ENCODE measurements at regions not wholly inside any gene's neighbourhood (a gene's known extent, or its start where the extent isn't known, plus 50 kb on each side); places are given as distances from the start of the nearest gene placed in this dataset.
"Not testable (repeated sequence)": the region's sequence is repeated elsewhere in the genome, so short reads cannot be mapped to it uniquely, and the experiment has no call there.

DNA sequence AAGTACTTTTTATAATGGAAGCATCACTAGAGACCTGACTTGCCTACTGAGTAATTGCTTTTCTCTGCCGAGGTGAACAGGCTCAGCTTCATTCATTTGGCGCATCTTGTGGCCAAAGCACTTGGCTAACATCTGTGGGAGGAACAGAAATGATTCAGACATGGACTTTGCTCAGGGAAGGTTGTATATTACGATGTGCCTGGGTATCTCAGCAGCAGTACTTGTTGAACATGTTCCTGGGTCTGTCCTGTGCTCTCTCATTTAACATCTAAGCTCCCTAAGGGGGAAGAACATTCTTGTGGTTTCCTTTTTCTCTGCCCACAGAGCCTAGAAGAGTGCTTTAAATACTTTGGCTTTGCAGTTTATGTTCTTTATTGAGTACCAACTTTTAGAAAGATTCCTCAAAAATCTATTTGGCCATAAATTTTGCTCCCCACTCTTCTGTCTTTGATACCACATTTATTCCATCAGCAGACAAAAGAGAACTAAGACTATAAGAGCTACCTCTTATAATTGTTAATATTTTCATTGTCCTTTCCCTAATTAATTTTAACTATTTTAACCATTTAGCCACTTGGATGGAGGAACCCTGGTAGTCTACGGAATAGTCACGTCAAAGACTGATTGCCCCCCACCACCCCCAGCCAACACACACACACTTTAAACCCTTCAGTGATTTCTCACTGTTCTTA is 101.2 kb upstream of the EGLN3 start:
- Histone ChIP-seq H3K27me3 (ENCODE audit: control insufficient read depth, insufficient read depth) (no peaks in the 10 kb centered on the region), H3K4me1 (ENCODE audit: control insufficient read depth, insufficient read depth, low read length) (no peaks in the 10 kb centered on the region), H3K4me3 (ENCODE audit: low read length) (no peak overlapping the region), H3K9me3 (ENCODE audit: control insufficient read depth, low read length) (no peaks in the 10 kb centered on the region), H3K27ac (ENCODE audit: low read length) (no peak overlapping the region)
- 78% methylated on average over 5 of the region's 5 CpGs for WGBS
- intact Hi-C loops (cut with DNase I) = no loop called here
- ATAC-seq = no peak
- no peak for DNase-seq

DNA sequence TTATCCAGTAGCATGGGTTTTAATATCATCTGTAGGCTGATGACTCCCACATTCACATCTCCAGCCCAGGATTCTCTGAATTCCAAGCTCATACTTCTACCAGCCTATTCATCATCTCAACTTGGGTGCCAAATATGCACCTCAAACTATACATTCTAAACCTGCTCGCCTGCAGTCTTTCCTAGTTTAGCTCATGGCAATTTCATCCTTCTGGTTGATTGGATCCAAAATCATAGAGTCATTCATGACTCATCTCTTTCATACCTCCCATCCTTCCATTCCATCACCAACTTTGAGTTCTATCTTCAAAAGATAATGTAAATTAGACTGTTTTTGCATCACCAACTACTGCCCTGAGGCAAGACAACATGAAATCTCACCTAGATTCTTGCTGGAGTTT is 99.7 kb upstream of the EGLN3 start:
- Histone ChIP-seq H3K4me3 (ENCODE audit: low read length) (no peak overlapping the region), H3K4me1 (ENCODE audit: control insufficient read depth, insufficient read depth, low read length) (no peaks in the 10 kb centered on the region), H3K9me3 (ENCODE audit: control insufficient read depth, low read length) (no peaks in the 10 kb centered on the region), H3K27me3 (ENCODE audit: control insufficient read depth, insufficient read depth) (no peaks in the 10 kb centered on the region), H3K27ac (ENCODE audit: low read length) (no peak overlapping the region)
- no peak for DNase-seq
- ATAC-seq = no peak
- intact Hi-C loops (cut with DNase I) = no loop called here
- WGBS = 97% methylated on average over 1 of the region's 1 CpG

DNA sequence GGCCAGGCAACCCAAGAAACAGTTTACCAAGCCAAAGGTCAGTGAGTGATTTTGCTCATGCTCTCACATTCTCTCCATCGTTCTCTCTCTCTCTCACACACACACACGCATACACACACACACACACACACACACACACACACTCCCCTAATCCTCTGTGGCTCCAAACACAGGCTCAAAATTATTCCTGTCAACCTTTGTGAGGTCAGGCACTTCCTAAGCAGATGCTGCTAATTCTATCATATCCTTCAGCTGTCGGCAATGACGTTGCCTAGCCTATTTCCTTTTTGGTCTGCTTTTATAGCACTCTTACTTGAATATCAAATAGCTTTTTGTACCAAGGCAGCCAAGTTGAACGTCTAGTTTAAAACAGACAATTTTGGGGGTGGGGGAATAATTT is 98.9 kb upstream of the EGLN3 start:
- no peak overlapping the region for H3K27ac ChIP-seq (ENCODE audit: low read length)
- no peak overlapping the region for H3K4me3 ChIP-seq (ENCODE audit: low read length)
- H3K9me3 ChIP-seq (ENCODE audit: control insufficient read depth, low read length) = no peaks in the 10 kb centered on the region
- no peaks in the 10 kb centered on the region for H3K27me3 ChIP-seq (ENCODE audit: control insufficient read depth, insufficient read depth)
- DNase-seq (no peak), ATAC-seq (no peak)
- H3K4me1 ChIP-seq (ENCODE audit: control insufficient read depth, insufficient read depth, low read length) = no peaks in the 10 kb centered on the region
- WGBS = 38% methylated on average over 5 of the region's 5 CpGs
- intact Hi-C loops (cut with DNase I) = no loop called here

DNA sequence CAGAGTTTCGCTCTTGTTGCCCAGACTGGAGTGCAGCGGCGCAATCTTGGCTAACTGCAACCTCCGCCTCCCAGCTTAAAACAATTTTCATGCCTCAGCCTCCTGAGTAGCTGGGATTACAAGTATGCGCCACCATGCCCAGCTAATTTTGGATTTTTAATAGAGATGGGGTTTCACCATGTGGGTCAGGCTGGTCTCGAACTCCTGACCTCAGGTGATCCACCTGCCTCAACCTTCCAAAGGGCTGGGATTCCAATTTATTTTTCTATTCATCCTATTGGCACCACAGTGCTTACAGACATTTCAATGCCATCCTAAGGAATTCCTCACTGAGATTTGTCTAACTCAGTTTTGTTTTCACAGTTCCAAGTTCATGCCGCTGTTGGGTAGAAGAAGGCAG is 98.3 kb upstream of the EGLN3 start:
- H3K27me3 ChIP-seq (ENCODE audit: control insufficient read depth, insufficient read depth); H3K4me1 ChIP-seq (ENCODE audit: control insufficient read depth, insufficient read depth, low read length); intact Hi-C loops (cut with DNase I); H3K4me3 ChIP-seq (ENCODE audit: low read length); H3K9me3 ChIP-seq (ENCODE audit: control insufficient read depth, low read length); DNase-seq; H3K27ac ChIP-seq (ENCODE audit: low read length); ATAC-seq: not testable (repeated sequence)
- 98% methylated on average over 7 of the region's 7 CpGs for WGBS

DNA sequence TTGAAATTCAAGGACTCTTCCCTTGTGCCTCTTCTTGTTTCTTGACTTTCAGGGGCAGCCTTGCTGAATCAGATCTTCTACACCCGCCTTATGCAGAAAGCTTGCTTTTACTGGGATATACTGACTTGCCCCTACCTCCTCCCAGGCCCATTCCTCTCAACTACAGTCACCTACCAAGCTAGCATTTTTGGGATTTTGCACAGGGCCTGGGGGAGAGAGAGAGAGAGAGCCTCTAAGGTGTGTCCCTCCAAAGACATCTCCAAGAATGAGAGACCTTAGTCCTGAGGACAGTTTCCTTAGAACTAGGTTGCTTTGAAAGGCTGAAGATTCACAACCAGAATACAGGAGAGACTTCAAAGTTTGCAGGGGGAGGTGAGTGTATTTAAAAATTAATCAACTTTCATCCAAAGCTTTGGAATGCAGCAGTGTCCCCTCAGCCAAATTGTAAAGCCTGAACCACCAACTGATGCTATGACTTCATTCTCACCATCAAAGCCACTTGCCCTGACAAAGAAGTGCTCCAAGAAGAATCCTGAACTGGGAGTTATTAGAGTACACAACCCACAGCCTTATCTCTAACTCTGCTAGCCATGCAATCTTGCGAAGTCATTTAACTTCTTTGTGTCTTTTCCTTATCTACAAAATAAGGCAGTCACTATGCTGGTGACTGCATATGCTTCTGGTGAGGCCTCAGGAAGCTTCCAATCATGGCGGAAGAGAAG is 96.1 kb upstream of the EGLN3 start:
- DNase-seq = no peak
- ATAC-seq = no peak
- intact Hi-C loops (cut with DNase I) = no loop called here

DNA sequence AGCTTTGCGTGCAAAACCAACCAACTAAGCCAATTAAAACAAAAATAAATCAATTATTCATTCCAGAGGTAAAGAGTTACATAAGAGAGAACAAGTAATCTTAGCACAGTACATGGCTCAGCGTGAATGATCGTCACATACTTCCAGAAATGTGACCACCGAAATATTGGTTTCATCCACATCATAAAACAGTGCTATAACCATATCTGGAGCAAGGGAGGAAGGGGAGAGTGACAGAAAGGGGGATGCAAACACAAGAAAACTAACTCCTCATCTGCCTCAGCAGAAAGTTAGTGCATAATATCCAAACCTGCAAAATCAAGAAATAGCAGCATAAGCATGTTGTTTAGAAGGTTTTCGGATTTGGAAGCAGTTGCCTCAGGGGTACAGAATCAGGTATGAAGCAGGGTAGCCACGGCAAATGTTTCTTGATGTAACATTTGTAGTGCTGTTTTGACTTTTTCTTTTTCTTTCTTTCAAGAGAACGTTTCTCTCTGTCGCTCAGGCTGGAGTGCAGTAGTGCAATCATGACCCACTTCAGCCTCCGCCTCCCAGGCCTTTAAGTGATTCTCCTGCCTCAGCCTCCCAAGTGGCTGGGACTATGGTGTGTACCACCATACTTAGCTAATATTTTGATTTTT is 93.9 kb upstream of the EGLN3 start:
- ATAC-seq = no peak
- intact Hi-C loops (cut with DNase I) = no loop called here
- Histone ChIP-seq H3K4me3 (ENCODE audit: low read length) (no peak overlapping the region), H3K9me3 (ENCODE audit: control insufficient read depth, low read length) (no peaks in the 10 kb centered on the region), H3K27me3 (ENCODE audit: control insufficient read depth, insufficient read depth) (no peaks in the 10 kb centered on the region), H3K4me1 (ENCODE audit: control insufficient read depth, insufficient read depth, low read length) (no peaks in the 10 kb centered on the region), H3K27ac (ENCODE audit: low read length) (no peak overlapping the region)
- no peak for DNase-seq
- 94% methylated on average over 9 of the region's 9 CpGs for WGBS

More for the DNA sequence above, 96.1 kb upstream of the EGLN3 start:
- 89% methylated on average over 3 of the region's 3 CpGs for WGBS
- Histone ChIP-seq H3K4me1 (ENCODE audit: control insufficient read depth, insufficient read depth, low read length) (no peaks in the 10 kb centered on the region), H3K9me3 (ENCODE audit: control insufficient read depth, low read length) (no peaks in the 10 kb centered on the region), H3K27me3 (ENCODE audit: control insufficient read depth, insufficient read depth) (no peaks in the 10 kb centered on the region), H3K4me3 (ENCODE audit: low read length) (no peak overlapping the region), H3K27ac (ENCODE audit: low read length) (no peak overlapping the region)

DNA sequence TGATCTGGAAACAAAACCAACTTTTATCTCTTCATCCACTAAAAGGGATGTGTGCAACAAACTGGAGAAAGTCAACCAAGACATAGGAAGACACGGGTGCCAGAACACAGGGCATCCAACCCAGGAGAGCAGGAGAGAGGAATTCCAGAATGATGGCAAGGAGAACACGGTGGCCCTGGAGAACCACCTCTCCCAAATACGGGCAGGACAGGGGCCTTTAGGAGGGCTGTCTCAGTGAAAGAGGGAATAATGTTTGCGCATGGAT is 93.4 kb upstream of the EGLN3 start:
- H3K27ac ChIP-seq (ENCODE audit: low read length) = no peak overlapping the region
- H3K27me3 ChIP-seq (ENCODE audit: control insufficient read depth, insufficient read depth) = no peaks in the 10 kb centered on the region
- intact Hi-C loops (cut with DNase I) = no loop called here
- H3K9me3 ChIP-seq (ENCODE audit: control insufficient read depth, low read length) = no peaks in the 10 kb centered on the region
- no peaks in the 10 kb centered on the region for H3K4me1 ChIP-seq (ENCODE audit: control insufficient read depth, insufficient read depth, low read length)
- 96% methylated on average over 4 of the region's 4 CpGs for WGBS
- ATAC-seq = no peak
- no peak overlapping the region for H3K4me3 ChIP-seq (ENCODE audit: low read length)
- DNase-seq = no peak

DNA sequence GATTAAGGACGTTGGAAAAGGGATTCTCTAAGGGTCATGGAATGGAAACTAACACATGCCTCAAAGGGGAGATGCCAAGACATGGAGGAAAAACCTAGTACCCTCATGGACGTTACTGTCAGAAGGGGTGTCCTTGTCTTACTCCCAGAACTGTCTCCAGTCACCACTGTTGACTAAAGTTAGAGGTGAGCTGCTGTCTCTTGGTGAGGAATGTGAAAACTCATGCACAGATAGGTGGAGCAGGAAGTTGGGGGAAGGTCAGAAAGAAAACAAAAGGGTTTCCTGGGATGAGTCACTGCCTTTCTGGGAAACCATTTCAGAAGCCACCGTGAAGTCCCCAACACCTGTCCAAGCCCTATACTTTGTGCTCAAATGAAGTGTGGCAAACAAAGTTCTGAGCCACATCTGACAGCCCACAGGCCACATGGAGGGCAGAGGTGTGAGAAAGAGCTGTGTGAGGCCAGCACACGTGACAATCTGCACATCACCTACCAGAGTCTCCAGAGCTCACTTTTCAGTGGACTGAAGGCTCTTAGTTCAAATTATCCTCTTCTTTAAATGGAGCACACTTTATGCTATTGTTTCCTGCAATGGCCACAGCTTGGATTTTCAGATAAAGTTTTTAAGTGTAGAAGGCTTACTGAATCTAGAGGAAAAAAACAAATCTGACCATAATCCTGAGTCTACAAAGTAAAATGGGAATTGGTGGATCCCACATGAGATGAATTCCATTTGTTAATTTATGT is 92.9 kb upstream of the EGLN3 start:
- Histone ChIP-seq H3K27ac (ENCODE audit: low read length) (no peak overlapping the region), H3K4me3 (ENCODE audit: low read length) (no peak overlapping the region), H3K27me3 (ENCODE audit: control insufficient read depth, insufficient read depth) (no peaks in the 10 kb centered on the region), H3K4me1 (ENCODE audit: control insufficient read depth, insufficient read depth, low read length) (peaks cover 2% of the 10 kb centered on the region), H3K9me3 (ENCODE audit: control insufficient read depth, low read length) (no peaks in the 10 kb centered on the region)
- intact Hi-C loops (cut with DNase I) = no loop called here
- 49% methylated on average over 4 of the region's 4 CpGs for WGBS
- ATAC-seq (peak in 1 of 2 donors; percentile 51), DNase-seq (no peak)

DNA sequence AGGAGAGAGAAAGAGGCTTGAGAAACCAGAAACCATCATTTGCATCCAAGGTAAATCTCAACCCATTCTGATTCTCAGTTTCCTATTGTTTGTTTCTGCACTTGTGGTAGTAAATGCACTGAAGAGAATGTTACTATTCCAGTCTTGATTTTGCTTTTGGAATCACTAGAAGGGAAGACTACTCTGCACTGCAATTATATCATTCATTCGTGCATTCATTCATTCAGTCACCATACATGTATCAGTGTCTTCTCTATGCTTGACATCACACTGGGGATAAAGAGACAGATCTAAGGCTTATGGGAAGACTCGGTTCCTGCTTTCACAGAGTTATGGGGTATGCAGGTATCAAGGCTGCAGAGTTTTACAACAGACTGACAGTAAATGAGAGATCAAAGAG is 90.3 kb upstream of the EGLN3 start:
- 95% methylated on average over 2 of the region's 2 CpGs for WGBS
- ATAC-seq = no peak

DNA sequence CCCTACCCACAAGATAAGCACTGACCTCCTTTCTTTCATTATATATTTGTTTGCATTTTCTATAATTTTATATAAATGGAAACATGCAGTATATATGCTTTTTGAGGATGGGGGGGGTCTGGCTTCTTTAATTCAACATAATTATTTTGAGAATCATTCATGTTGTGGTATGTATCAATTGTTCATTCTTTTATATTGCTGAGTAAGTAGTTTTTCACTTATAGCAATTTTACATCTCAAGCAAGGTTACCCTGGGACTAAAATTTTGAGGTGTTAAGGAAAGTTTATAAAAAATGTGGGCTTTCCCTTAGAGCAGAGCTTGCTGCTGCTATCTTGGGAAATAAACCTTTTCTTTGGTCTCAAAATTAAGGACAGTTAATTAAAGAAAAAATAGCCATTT is 89.9 kb upstream of the EGLN3 start:
- ATAC-seq = no peak
- Histone ChIP-seq H3K4me1 (ENCODE audit: control insufficient read depth, insufficient read depth, low read length) (peaks cover 4% of the 10 kb centered on the region), H3K4me3 (ENCODE audit: low read length) (no peak overlapping the region), H3K27ac (ENCODE audit: low read length) (no peak overlapping the region), H3K27me3 (ENCODE audit: control insufficient read depth, insufficient read depth) (no peaks in the 10 kb centered on the region), H3K9me3 (ENCODE audit: control insufficient read depth, low read length) (no peaks in the 10 kb centered on the region)
- intact Hi-C loops (cut with DNase I) = no loop called here
- no peak for DNase-seq

More for the DNA sequence above, 90.3 kb upstream of the EGLN3 start:
- no peak overlapping the region for H3K4me3 ChIP-seq (ENCODE audit: low read length)
- peaks cover 4% of the 10 kb centered on the region for H3K4me1 ChIP-seq (ENCODE audit: control insufficient read depth, insufficient read depth, low read length)
- H3K27ac ChIP-seq (ENCODE audit: low read length) = no peak overlapping the region
- DNase-seq = no peak
- no peaks in the 10 kb centered on the region for H3K9me3 ChIP-seq (ENCODE audit: control insufficient read depth, low read length)
- intact Hi-C loops (cut with DNase I) = no loop called here
- H3K27me3 ChIP-seq (ENCODE audit: control insufficient read depth, insufficient read depth) = no peaks in the 10 kb centered on the region

DNA sequence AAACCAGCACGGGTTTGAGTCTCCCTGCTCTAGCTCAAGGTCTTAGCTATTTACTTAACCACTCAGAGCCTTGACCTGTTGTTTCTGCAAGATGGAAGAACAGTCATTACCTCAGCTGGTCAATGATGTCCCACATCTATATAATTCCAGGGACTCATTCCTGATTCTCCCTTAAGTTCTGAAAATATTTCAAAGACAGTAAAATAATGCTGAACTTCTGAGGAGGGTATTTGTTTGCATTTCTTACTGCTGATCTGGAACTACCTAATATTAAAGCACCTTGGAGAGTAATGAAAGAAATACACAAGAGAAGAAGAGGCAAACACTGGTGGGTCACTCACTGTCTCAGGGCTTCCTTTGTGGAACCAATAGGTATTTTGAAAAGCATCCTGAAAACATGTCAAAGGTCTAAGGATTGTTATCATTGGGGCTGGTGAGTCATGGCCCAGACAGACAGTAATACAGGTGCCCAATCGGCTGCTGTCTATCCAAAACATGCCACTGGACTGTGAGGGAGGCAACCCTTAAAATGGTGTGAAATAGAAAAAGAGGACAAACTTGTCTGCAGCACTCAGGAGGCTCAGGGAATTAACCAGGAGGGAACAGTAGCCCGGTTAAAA is 88.7 kb upstream of the EGLN3 start:
- intact Hi-C loops (cut with DNase I) = no loop called here
- ATAC-seq (no peak), DNase-seq (no peak)
- no peak overlapping the region for H3K27ac ChIP-seq (ENCODE audit: low read length)
- no peaks in the 10 kb centered on the region for H3K27me3 ChIP-seq (ENCODE audit: control insufficient read depth, insufficient read depth)
- H3K4me3 ChIP-seq (ENCODE audit: low read length) = no peak overlapping the region
- WGBS = 86% methylated on average over 3 of the region's 3 CpGs
- H3K4me1 ChIP-seq (ENCODE audit: control insufficient read depth, insufficient read depth, low read length) = peaks cover 10% of the 10 kb centered on the region
- H3K9me3 ChIP-seq (ENCODE audit: control insufficient read depth, low read length) = no peaks in the 10 kb centered on the region
